Globus pallidus (tissue), 1 donor: ENCODE measurements at regions not wholly inside any gene's neighbourhood (a gene's known extent, or its start where the extent isn't known, plus 50 kb on each side); places are given as distances from the start of the nearest gene placed in this dataset.
A peak's percentile ranks its signal among the peaks of the same experiment; 100 is the strongest.
"Not testable (repeated sequence)": the region's sequence is repeated elsewhere in the genome, so short reads cannot be mapped to it uniquely, and the experiment has no call there.

Experiments used
- DNase-seq: peaks from one replicate; pipeline ENCODE4 v3.0.0-alpha.2; 2015; ENCODE audit warnings: low spot score

GRCh38 chr2:181737302-181737701 is 57.0 kb upstream of the NEUROD1 start:
- DNase-seq: not testable (repeated sequence)

- DNase-seq: no peak
These were observed 57.8 kb upstream of the NEUROD1 start for GRCh38 chr2:181738074-181738473.

GRCh38 chr2:181738563-181738962 is 58.2 kb upstream of the NEUROD1 start:
- DNase-seq: no peak

- no peak for DNase-seq
These were observed 61.4 kb upstream of the NEUROD1 start for GRCh38 chr2:181741756-181742155.

GRCh38 chr2:181742361-181742760 is 62.0 kb upstream of the NEUROD1 start:
- no peak for DNase-seq

GRCh38 chr2:181742922-181743722 is 62.8 kb upstream of the NEUROD1 start:
- peak; percentile 65 for DNase-seq

GRCh38 chr2:181743723-181744031 is 63.4 kb upstream of the NEUROD1 start:
- DNase-seq: no peak

GRCh38 chr2:181745796-181746540 is 65.7 kb upstream of the NEUROD1 start:
- DNase-seq: no peak

GRCh38 chr2:181746844-181747243 is 66.5 kb upstream of the NEUROD1 start:
- DNase-seq: no peak

- DNase-seq: no peak
These were observed 70.0 kb upstream of the NEUROD1 start for GRCh38 chr2:181750305-181750704.

- no peak for DNase-seq
These were observed 71.1 kb upstream of the NEUROD1 start for GRCh38 chr2:181751266-181752030.

GRCh38 chr2:181752301-181752700 is 72.0 kb upstream of the NEUROD1 start:
- DNase-seq: no peak

GRCh38 chr2:181753686-181754085 is 73.4 kb upstream of the NEUROD1 start:
- no peak for DNase-seq

- no peak for DNase-seq
These were observed 73.8 kb upstream of the NEUROD1 start for GRCh38 chr2:181754105-181754504.

GRCh38 chr2:181755181-181755580 is 74.9 kb upstream of the NEUROD1 start:
- DNase-seq: no peak

- DNase-seq: no peak
These were observed 80.2 kb upstream of the NEUROD1 start for GRCh38 chr2:181760521-181760920.

- no peak for DNase-seq
These were observed 80.9 kb upstream of the NEUROD1 start for GRCh38 chr2:181761175-181761574.

GRCh38 chr2:181762000-181762399 is 81.7 kb upstream of the NEUROD1 start:
- DNase-seq: no peak

GRCh38 chr2:181762848-181763247 is 82.5 kb upstream of the NEUROD1 start:
- no peak for DNase-seq

- DNase-seq: no peak
These were observed 83.1 kb upstream of the NEUROD1 start for GRCh38 chr2:181763423-181763822.

- DNase-seq: no peak
These were observed 84.0 kb upstream of the NEUROD1 start for GRCh38 chr2:181764095-181764963.

GRCh38 chr2:181766129-181766528 is 85.8 kb upstream of the NEUROD1 start:
- DNase-seq: no peak
